Hepatocyte (in vitro differentiated cells): ENCODE measurements at regions not wholly inside any gene's neighbourhood (a gene's known extent, or its start where the extent isn't known, plus 50 kb on each side); places are given as distances from the start of the nearest gene placed in this dataset.

Experiments used
- DNase-seq: peaks from one replicate; pipeline ENCODE4 v3.0.0-alpha.2; 2016; ENCODE audit warnings: low spot score
- H2AFZ ChIP-seq: fragments of 200-600 bp; sonication (generic); 2 replicates; pipeline ENCODE4 v1.6.0; 2016; ENCODE audit warnings: antibody characterized with exemption, mild to moderate bottlenecking
- H3K27ac ChIP-seq: fragments of 200-600 bp; sonication (generic); 2 replicates; pipeline ENCODE4 v1.5.1; 2016; ENCODE audit warnings: mild to moderate bottlenecking
- H3K27me3 ChIP-seq: fragments of 200-600 bp; sonication (generic); 2 replicates; pipeline ENCODE4 v1.6.1; 2016
- H3K36me3 ChIP-seq: fragments of 200-600 bp; sonication (generic); replicated peaks from 2 replicates; pipeline ENCODE4 v1.5.1; 2016; ENCODE audit warnings: low read depth; ENCODE audit not compliant: insufficient read depth
- H3K4me1 ChIP-seq: fragments of 200-600 bp; sonication (generic); 2 replicates; pipeline ENCODE4 v1.5.1; 2016; ENCODE audit warnings: mild to moderate bottlenecking, moderate library complexity; ENCODE audit not compliant: insufficient read depth
- H3K4me2 ChIP-seq: fragments of 200-600 bp; sonication (generic); 2 replicates; pipeline ENCODE4 v1.6.0; 2016
- H3K4me3 ChIP-seq: fragments of 200-600 bp; sonication (generic); 2 replicates; pipeline ENCODE4 v1.5.1; 2016; ENCODE audit warnings: mild to moderate bottlenecking
- H3K79me2 ChIP-seq: fragments of 200-600 bp; sonication (generic); 2 replicates; pipeline ENCODE4 v1.6.0; 2017; ENCODE audit warnings: mild to moderate bottlenecking
- H3K9me2 ChIP-seq: fragments of 200-600 bp; sonication (generic); replicated peaks from 2 replicates; pipeline ENCODE4 v1.6.0; 2017; ENCODE audit warnings: mild to moderate bottlenecking; ENCODE audit not compliant: insufficient read depth
- H3K9me3 ChIP-seq: fragments of 200-600 bp; sonication (generic); 2 replicates; pipeline ENCODE4 v1.5.1; 2016; ENCODE audit warnings: low read depth, mild to moderate bottlenecking
- H4K20me1 ChIP-seq: fragments of 200-600 bp; sonication (generic); 2 replicates; pipeline ENCODE4 v1.6.0; 2016; ENCODE audit warnings: mild to moderate bottlenecking; ENCODE audit not compliant: insufficient read depth, poor library complexity, severe bottlenecking
- EZH2 ChIP-seq: fragments of 200-600 bp; sonication (generic); IDR thresholded peaks from 2 replicates; pipeline ENCODE4 v1.6.1; 2016; ENCODE audit warnings: antibody characterized with exemption, mild to moderate bottlenecking, borderline replicate concordance
- EZH2phosphoT487 ChIP-seq: fragments of 200-600 bp; sonication (generic); IDR thresholded peaks from one replicate; pipeline ENCODE4 v1.6.1; 2018; ENCODE audit warnings: antibody characterized with exemption, mild to moderate bottlenecking, low read depth, moderate library complexity; ENCODE audit not compliant: unreplicated experiment, severe bottlenecking
- WGBS: methylation state at CpG from one replicate; pipeline ENCODE4 v1.1.6; 2016; ENCODE audit warnings: low lambda C conversion rate; ENCODE audit errors: missing lambda C conversion rate; 5-methylcytosine and 5-hydroxymethylcytosine counted together
- TF ChIP-seq, protein P1 (sequence below): fragments of 200-600 bp; sonication (generic); IDR thresholded peaks from 2 replicates; pipeline ENCODE4 v1.5.1; 2016; ENCODE audit warnings: antibody characterized with exemption, mild to moderate bottlenecking; ENCODE audit not compliant: poor library complexity

GRCh38 chr21:25421321-25422028, 185.8 kb downstream of the MRPL39 start:
- peak overlapping the region; percentile 6 for H2AFZ ChIP-seq
- H3K4me1 ChIP-seq, result no peaks in the 10 kb centered on the region
- WGBS, result 33% methylated on average over 6 of the region's 6 CpGs
- TF ChIP-seq EZH2phosphoT487, result no peak
- TF ChIP-seq, protein P1, sequence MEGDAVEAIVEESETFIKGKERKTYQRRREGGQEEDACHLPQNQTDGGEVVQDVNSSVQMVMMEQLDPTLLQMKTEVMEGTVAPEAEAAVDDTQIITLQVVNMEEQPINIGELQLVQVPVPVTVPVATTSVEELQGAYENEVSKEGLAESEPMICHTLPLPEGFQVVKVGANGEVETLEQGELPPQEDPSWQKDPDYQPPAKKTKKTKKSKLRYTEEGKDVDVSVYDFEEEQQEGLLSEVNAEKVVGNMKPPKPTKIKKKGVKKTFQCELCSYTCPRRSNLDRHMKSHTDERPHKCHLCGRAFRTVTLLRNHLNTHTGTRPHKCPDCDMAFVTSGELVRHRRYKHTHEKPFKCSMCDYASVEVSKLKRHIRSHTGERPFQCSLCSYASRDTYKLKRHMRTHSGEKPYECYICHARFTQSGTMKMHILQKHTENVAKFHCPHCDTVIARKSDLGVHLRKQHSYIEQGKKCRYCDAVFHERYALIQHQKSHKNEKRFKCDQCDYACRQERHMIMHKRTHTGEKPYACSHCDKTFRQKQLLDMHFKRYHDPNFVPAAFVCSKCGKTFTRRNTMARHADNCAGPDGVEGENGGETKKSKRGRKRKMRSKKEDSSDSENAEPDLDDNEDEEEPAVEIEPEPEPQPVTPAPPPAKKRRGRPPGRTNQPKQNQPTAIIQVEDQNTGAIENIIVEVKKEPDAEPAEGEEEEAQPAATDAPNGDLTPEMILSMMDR, result peak; percentile 38
- no peak for TF ChIP-seq EZH2
- H3K9me3 ChIP-seq, result no peaks in the 10 kb centered on the region
- H4K20me1 ChIP-seq, result no peaks in the 10 kb centered on the region
- DNase-seq, result peak; percentile 59
- H3K36me3 ChIP-seq, result no peaks in the 10 kb centered on the region
- no peak overlapping the region for H3K4me3 ChIP-seq
- H3K27me3 ChIP-seq, result peaks cover 4% of the 10 kb centered on the region
- H3K27ac ChIP-seq, result no peak overlapping the region
- H3K79me2 ChIP-seq, result no peaks in the 10 kb centered on the region
- H3K4me2 ChIP-seq, result no peak overlapping the region
- H3K9me2 ChIP-seq, result no peaks in the 10 kb centered on the region

GRCh38 chr21:25420831-25421230, 186.4 kb downstream of the MRPL39 start:
- WGBS, result 91% methylated on average over 4 of the region's 4 CpGs
- no peak for DNase-seq
- H3K36me3 ChIP-seq, result no peaks in the 10 kb centered on the region
- TF ChIP-seq EZH2 (no peak), EZH2phosphoT487 (no peak)
- TF ChIP-seq, protein P1, result no peak
- no peak overlapping the region for H2AFZ ChIP-seq
- no peaks in the 10 kb centered on the region for H3K9me2 ChIP-seq
- H3K79me2 ChIP-seq, result no peaks in the 10 kb centered on the region
- no peak overlapping the region for H3K4me2 ChIP-seq
- peaks cover 4% of the 10 kb centered on the region for H3K27me3 ChIP-seq
- no peaks in the 10 kb centered on the region for H3K4me1 ChIP-seq
- no peaks in the 10 kb centered on the region for H3K9me3 ChIP-seq
- H4K20me1 ChIP-seq, result no peaks in the 10 kb centered on the region
- H3K27ac ChIP-seq, result no peak overlapping the region
- H3K4me3 ChIP-seq, result no peak overlapping the region

GRCh38 chr21:25416669-25417068, 190.6 kb downstream of the MRPL39 start:
- WGBS, result 69% methylated on average over 2 of the region's 2 CpGs
- Histone ChIP-seq H4K20me1 (no peaks in the 10 kb centered on the region), H3K4me3 (no peak overlapping the region), H3K4me2 (no peak overlapping the region), H3K9me2 (no peaks in the 10 kb centered on the region), H3K79me2 (no peaks in the 10 kb centered on the region), H3K36me3 (no peaks in the 10 kb centered on the region), H3K9me3 (no peaks in the 10 kb centered on the region), H3K27ac (no peak overlapping the region), H2AFZ (no peak overlapping the region), H3K4me1 (no peaks in the 10 kb centered on the region), H3K27me3 (no peaks in the 10 kb centered on the region)
- no peak for DNase-seq
- TF ChIP-seq, protein P1, result no peak
- TF ChIP-seq EZH2 (no peak), EZH2phosphoT487 (no peak)

- no peaks in the 10 kb centered on the region for H3K4me1 ChIP-seq
- no peaks in the 10 kb centered on the region for H4K20me1 ChIP-seq
- no peaks in the 10 kb centered on the region for H3K36me3 ChIP-seq
- no peak overlapping the region for H2AFZ ChIP-seq
- H3K27me3 ChIP-seq, result no peaks in the 10 kb centered on the region
- TF ChIP-seq, protein P1, result no peak
- no peak overlapping the region for H3K4me2 ChIP-seq
- no peaks in the 10 kb centered on the region for H3K79me2 ChIP-seq
- DNase-seq, result no peak
- no peaks in the 10 kb centered on the region for H3K9me3 ChIP-seq
- no peak overlapping the region for H3K4me3 ChIP-seq
- no peak overlapping the region for H3K27ac ChIP-seq
- no peaks in the 10 kb centered on the region for H3K9me2 ChIP-seq
Measured at GRCh38 chr21:25412100-25412499, 195.2 kb downstream of the MRPL39 start.
